Endodermal cell (in vitro differentiated cells): ENCODE measurements at regions not wholly inside any gene's neighbourhood (a gene's known extent, or its start where the extent isn't known, plus 50 kb on each side); places are given as distances from the start of the nearest gene placed in this dataset.

ENCODE experiments used
- DNase-seq: peaks from one replicate; pipeline ENCODE4 v3.0.0-alpha.2; 2017
- H3K27ac ChIP-seq: 2 replicates; pipeline ENCODE4 v1.5.1; 2013; ENCODE audit warnings: mild to moderate bottlenecking, low read depth, low read length, moderate library complexity
- H3K27me3 ChIP-seq: 2 replicates; pipeline ENCODE4 v1.6.1; 2013; ENCODE audit warnings: mild to moderate bottlenecking, low read length, moderate library complexity; ENCODE audit not compliant: insufficient read depth, control insufficient read depth, poor library complexity, severe bottlenecking
- H3K36me3 ChIP-seq: 2 replicates; pipeline ENCODE4 v1.7.0; 2013; ENCODE audit warnings: mild to moderate bottlenecking, low read length, moderate library complexity; ENCODE audit not compliant: control insufficient read depth, insufficient read depth
- H3K4me1 ChIP-seq: one replicate; pipeline ENCODE4 v1.7.0; 2013; ENCODE audit warnings: low read length; ENCODE audit not compliant: control insufficient read depth, insufficient read depth
- H3K4me3 ChIP-seq: 2 replicates; pipeline ENCODE4 v1.5.1; 2013; ENCODE audit warnings: mild to moderate bottlenecking, low read length, moderate library complexity
- H3K9ac ChIP-seq: 2 replicates; pipeline ENCODE4 v1.6.1; 2013; ENCODE audit warnings: mild to moderate bottlenecking, low read length, moderate library complexity; ENCODE audit not compliant: poor library complexity, severe bottlenecking; ENCODE audit errors: extremely low read depth
- H3K9me3 ChIP-seq: 2 replicates; pipeline ENCODE4 v1.6.1; 2013; ENCODE audit warnings: mild to moderate bottlenecking, low read length, moderate library complexity; ENCODE audit not compliant: control insufficient read depth
- H3K27ac Mint-ChIP-seq: 2 replicates; pipeline ENCODE4 v1.8.0; 2020; ENCODE audit warnings: mixed read lengths
- H3K27me3 Mint-ChIP-seq: 2 replicates; pipeline ENCODE4 v1.8.0; 2021; ENCODE audit warnings: mild to moderate bottlenecking, mixed read lengths; ENCODE audit not compliant: insufficient read depth
- H3K36me3 Mint-ChIP-seq: 2 replicates; pipeline ENCODE4 v1.8.0; 2020; ENCODE audit warnings: low read depth, mixed read lengths
- H3K4me1 Mint-ChIP-seq: 2 replicates; pipeline ENCODE4 v1.8.0; 2020; ENCODE audit warnings: mixed read lengths
- H3K4me3 Mint-ChIP-seq: 2 replicates; pipeline ENCODE4 v1.8.0; 2020; ENCODE audit warnings: mild to moderate bottlenecking, moderate library complexity, mixed read lengths
- H3K9me3 Mint-ChIP-seq: 2 replicates; pipeline ENCODE4 v1.8.0; 2020; ENCODE audit warnings: mild to moderate bottlenecking, mixed read lengths
- CTCF ChIP-seq: fragments of 200-600 bp; sonication (generic); conservative IDR thresholded peaks from 2 replicates; pipeline ENCODE4 v1.5.0; 2021; ENCODE audit warnings: antibody characterized with exemption, mild to moderate bottlenecking
- WGBS, 2 experiments: methylation state at CpG; one replicate each; pipeline versions ENCODE4 v1.1.5 to v1.1.7; 2013; ENCODE audit warnings: missing lambda C conversion rate in 2 of 2, mixed read lengths in 1 of 2; ENCODE audit not compliant: insufficient coverage in 1 of 2, insufficient read length in 1 of 2; 5-methylcytosine and 5-hydroxymethylcytosine counted together

GRCh38 chr1:4166713-4167112, 266.6 kb upstream of the C1orf174 start:
- WGBS, 2 experiments: 85 to 95% methylated on average over 4 to 5 of the region's 5 CpGs
- peaks cover 9% of the 10 kb centered on the region for H3K27me3 Mint-ChIP-seq
- DNase-seq: no peak

GRCh38 chr1:4169991-4170390, 269.9 kb upstream of the C1orf174 start:
- Histone ChIP-seq H3K27ac (no peak overlapping the region), H3K27me3 (no peaks in the 10 kb centered on the region), H3K36me3 (no peaks in the 10 kb centered on the region), H3K4me3 (no peak overlapping the region), H3K4me1 (no peaks in the 10 kb centered on the region), H3K9me3 (no peaks in the 10 kb centered on the region), H3K9ac (no peak overlapping the region)
- H3K9me3 Mint-ChIP-seq: no peaks in the 10 kb centered on the region
- no peak overlapping the region for H3K27ac Mint-ChIP-seq
- H3K27me3 Mint-ChIP-seq: peaks cover 9% of the 10 kb centered on the region
- no peak for DNase-seq
- H3K36me3 Mint-ChIP-seq: no peaks in the 10 kb centered on the region
- WGBS, 2 experiments: 91 to 93% methylated on average over 6 of the region's 6 CpGs
- H3K4me1 Mint-ChIP-seq: peaks cover 16% of the 10 kb centered on the region
- no peak overlapping the region for H3K4me3 Mint-ChIP-seq
- TF ChIP-seq CTCF: no peak

More at GRCh38 chr1:4166713-4167112, 266.6 kb upstream of the C1orf174 start:
- H3K9me3 ChIP-seq: no peaks in the 10 kb centered on the region
- H3K36me3 ChIP-seq: no peaks in the 10 kb centered on the region
- Mint-ChIP-seq H3K36me3 (no peaks in the 10 kb centered on the region), H3K9me3 (no peaks in the 10 kb centered on the region), H3K4me3 (no peak overlapping the region), H3K27ac (no peak overlapping the region), H3K4me1 (peaks cover 2% of the 10 kb centered on the region)
- no peak overlapping the region for H3K27ac ChIP-seq
- no peak for TF ChIP-seq CTCF
- H3K4me1 ChIP-seq: no peaks in the 10 kb centered on the region
- no peak overlapping the region for H3K4me3 ChIP-seq
- no peak overlapping the region for H3K9ac ChIP-seq
- no peaks in the 10 kb centered on the region for H3K27me3 ChIP-seq

GRCh38 chr1:4170548-4171340, 270.7 kb upstream of the C1orf174 start:
- Histone ChIP-seq H3K4me3 (no peak overlapping the region), H3K27me3 (no peaks in the 10 kb centered on the region), H3K4me1 (no peaks in the 10 kb centered on the region), H3K9me3 (no peaks in the 10 kb centered on the region), H3K27ac (no peak overlapping the region), H3K9ac (no peak overlapping the region), H3K36me3 (no peaks in the 10 kb centered on the region)
- H3K4me1 Mint-ChIP-seq: peaks cover 17% of the 10 kb centered on the region
- WGBS, 2 experiments: 91 to 92% methylated on average over 25 of the region's 25 CpGs
- TF ChIP-seq CTCF: no peak
- no peak for DNase-seq
- no peak overlapping the region for H3K27ac Mint-ChIP-seq
- H3K9me3 Mint-ChIP-seq: no peaks in the 10 kb centered on the region
- peaks cover 9% of the 10 kb centered on the region for H3K27me3 Mint-ChIP-seq
- no peak overlapping the region for H3K4me3 Mint-ChIP-seq
- H3K36me3 Mint-ChIP-seq: no peaks in the 10 kb centered on the region
